ENCODE measurements at regions not wholly inside any gene's neighbourhood (a gene's known extent, or its start where the extent isn't known, plus 50 kb on each side); places are given as distances from the start of the nearest gene placed in this dataset.

DNA sequence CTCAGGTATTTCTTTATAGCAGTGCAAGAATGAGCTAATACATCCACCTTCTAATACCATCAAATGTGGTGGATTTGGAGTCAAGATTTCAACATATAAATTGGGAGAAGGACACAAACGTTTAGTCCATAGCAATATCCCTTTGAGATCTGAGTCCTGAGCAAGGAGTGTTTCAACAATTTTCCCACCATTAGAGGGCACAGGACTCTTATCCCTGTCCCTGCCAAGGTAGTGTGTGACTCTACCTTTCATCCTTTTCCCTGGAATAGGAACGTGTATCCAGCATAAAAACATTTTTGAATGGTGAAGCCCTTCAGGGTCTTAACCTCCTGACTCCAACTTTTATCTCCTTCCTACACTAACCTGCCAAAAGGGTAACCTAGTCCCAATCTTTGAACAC is 181.3 kb upstream of the SRD5A2 start:
- Histone ChIP-seq H3K4me1 (ENCODE audit: control insufficient read depth, insufficient read depth, low read length) (no peaks in the 10 kb centered on the region), H4K91ac (ENCODE audit: insufficient read depth, low read depth, low read length) (no peak overlapping the region), H3K27me3 (ENCODE audit: control insufficient read depth, insufficient read depth, low read length) (no peaks in the 10 kb centered on the region), H2AFZ (replicated peaks; ENCODE audit: low read length, poor library complexity) (no peak overlapping the region), H2BK20ac (ENCODE audit: low read depth, low read length) (no peak overlapping the region), H3K27ac (ENCODE audit: insufficient read depth, low read length) (no peak overlapping the region), H2AK9ac (replicated peaks; ENCODE audit: low read depth, low read length, poor library complexity) (no peak overlapping the region), H3K79me1 (ENCODE audit: low read depth in 1 of 2, low read length in 2 of 2) (no peaks in the 10 kb centered on the region), H3K18ac (ENCODE audit: low read depth, low read length) (no peak overlapping the region), H3K14ac (replicated peaks; ENCODE audit: low read depth, low read length) (no peak overlapping the region), H3K9me1 (ENCODE audit: insufficient read depth, low read length) (no peaks in the 10 kb centered on the region), H2BK120ac (ENCODE audit: low read depth, low read length) (no peak overlapping the region), H3K23ac (ENCODE audit: low read depth, low read length) (no peak overlapping the region), H2BK5ac (ENCODE audit: low read depth, low read length, poor library complexity, severe bottlenecking) (no peak overlapping the region), H3K36me3 (ENCODE audit: control insufficient read depth, insufficient read depth, low read length) (no peaks in the 10 kb centered on the region), H3K4ac (ENCODE audit: low read depth, low read length) (no peak overlapping the region), H3K9ac (ENCODE audit: low read depth, low read length) (no peak overlapping the region), H3K56ac (ENCODE audit: extremely low read depth, insufficient read depth, low read length) (no peak overlapping the region), H4K8ac (ENCODE audit: low read depth in 2 of 2, low read length in 2 of 2) (no peak overlapping the region), H3K4me3 (ENCODE audit: insufficient read depth, low read depth, low read length) (no peak overlapping the region), H3K4me2 (ENCODE audit: low read depth, low read length) (no peak overlapping the region), H2AK5ac (ENCODE audit: low read depth, low read length) (no peak overlapping the region), H4K5ac (ENCODE audit: low read depth, low read length) (no peak overlapping the region), H2BK15ac (ENCODE audit: low read depth, low read length) (no peak overlapping the region), H3K9me3 (ENCODE audit: control insufficient read depth, insufficient read depth, low read length) (no peaks in the 10 kb centered on the region), H4K20me1 (ENCODE audit: insufficient read depth, low read length) (no peaks in the 10 kb centered on the region)
- intact Hi-C loops (cut with micrococcal nuclease): no loop called here
- no TSS peak for BruUV-seq (replicated peaks)
- no CpG with 5 or more reads among the region's 2 CpGs for WGBS, 2 experiments (ENCODE audit: extremely low coverage in 2 of 2, insufficient read length in 1 of 2)
- ATAC-seq (ENCODE audit: low read depth) (no peak), DNase-seq (no peak)
- CTCF ChIA-PET: no interaction called here
- TF ChIP-seq NFE2L2 (IDR thresholded peaks at IDR 0.05; ENCODE audit: low read depth, low read length) (no peak), SMC3 (IDR thresholded peaks at IDR 0.05; ENCODE audit: low read depth, low read length) (no peak), CTCF (conservative IDR thresholded peaks at IDR 0.05; ENCODE audit: low read depth, low read length) (no peak), RFX5 (IDR thresholded peaks at IDR 0.05; ENCODE audit: low read depth, low read length) (no peak), CEBPB (IDR thresholded peaks at IDR 0.05; ENCODE audit: low read depth, low read length) (no peak), POLR2A (IDR thresholded peaks at IDR 0.05; ENCODE audit: low read depth, low read length) (no peak), ELK1 (IDR thresholded peaks at IDR 0.05; ENCODE audit: borderline replicate concordance, low read depth, low read length) (no peak), MAFK (IDR thresholded peaks at IDR 0.05; ENCODE audit: low read depth, low read length) (no peak), MXI1 (IDR thresholded peaks at IDR 0.05; ENCODE audit: borderline replicate concordance, low read depth, low read length) (no peak), RAD21 (IDR thresholded peaks at IDR 0.05; ENCODE audit: low read length) (no peak), FOS (IDR thresholded peaks at IDR 0.05; ENCODE audit: low read depth, low read length) (no peak), CHD1 (IDR thresholded peaks at IDR 0.05; ENCODE audit: low read depth, low read length) (no peak), RCOR1 (IDR thresholded peaks at IDR 0.05; ENCODE audit: insufficient replicate concordance, low read length) (no peak), BHLHE40 (IDR thresholded peaks at IDR 0.05; ENCODE audit: low read depth, low read length) (no peak), MAZ (IDR thresholded peaks at IDR 0.05; ENCODE audit: borderline replicate concordance, low read depth, low read length) (no peak)
- TF ChIP-seq, protein P1, sequence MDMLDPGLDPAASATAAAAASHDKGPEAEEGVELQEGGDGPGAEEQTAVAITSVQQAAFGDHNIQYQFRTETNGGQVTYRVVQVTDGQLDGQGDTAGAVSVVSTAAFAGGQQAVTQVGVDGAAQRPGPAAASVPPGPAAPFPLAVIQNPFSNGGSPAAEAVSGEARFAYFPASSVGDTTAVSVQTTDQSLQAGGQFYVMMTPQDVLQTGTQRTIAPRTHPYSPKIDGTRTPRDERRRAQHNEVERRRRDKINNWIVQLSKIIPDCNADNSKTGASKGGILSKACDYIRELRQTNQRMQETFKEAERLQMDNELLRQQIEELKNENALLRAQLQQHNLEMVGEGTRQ (IDR thresholded peaks at IDR 0.05; ENCODE audit: low read depth, low read length): no peak
- dilution Hi-C loops (cut with HindIII; ENCODE audit: low sequenced_read_pairs, unreplicated experiment): no loop called here
- POLR2A ChIA-PET (ENCODE audit: unreplicated experiment): no interaction called here
- in situ Hi-C loops (cut with MboI; ENCODE audit: low sequenced_read_pairs): no loop called here

Measured in IMR-90 (cell line).